ENCODE measurements at regions not wholly inside any gene's neighbourhood (a gene's known extent, or its start where the extent isn't known, plus 50 kb on each side); places are given as distances from the start of the nearest gene placed in this dataset.

- FAIRE-seq, result no peak
These were observed 298.1 kb downstream of the TGFB2 start for GRCh38 chr1:218643281-218643680.

- no peak for FAIRE-seq
These were observed 298.8 kb downstream of the TGFB2 start for GRCh38 chr1:218643926-218644325.

GRCh38 chr1:218646288-218646687 is 301.2 kb downstream of the TGFB2 start:
- FAIRE-seq, result no peak

- FAIRE-seq, result no peak
These were observed 311.3 kb downstream of the TGFB2 start for GRCh38 chr1:218656301-218657037.

GRCh38 chr1:218658269-218658668 is 313.1 kb downstream of the TGFB2 start:
- FAIRE-seq, result no peak

GRCh38 chr1:218658899-218659298 is 313.8 kb downstream of the TGFB2 start:
- FAIRE-seq, result no peak

- no peak for FAIRE-seq
These were observed 315.0 kb downstream of the TGFB2 start for GRCh38 chr1:218659911-218660677.

- FAIRE-seq, result no peak
These were observed 315.5 kb downstream of the TGFB2 start for GRCh38 chr1:218660678-218661053.

- FAIRE-seq, result no peak
These were observed 316.3 kb downstream of the TGFB2 start for GRCh38 chr1:218661411-218661810.

- no peak for FAIRE-seq
These were observed 319.4 kb downstream of the TGFB2 start for GRCh38 chr1:218664385-218665170.

- no peak for FAIRE-seq
These were observed 320.1 kb downstream of the TGFB2 start for GRCh38 chr1:218665221-218665620.

- no peak for FAIRE-seq
These were observed 321.1 kb downstream of the TGFB2 start for GRCh38 chr1:218666263-218666662.

GRCh38 chr1:218667781-218668516 is 322.8 kb downstream of the TGFB2 start:
- FAIRE-seq, result no peak

- FAIRE-seq, result no peak
These were observed 324.3 kb downstream of the TGFB2 start for GRCh38 chr1:218669431-218669830.

GRCh38 chr1:218670875-218671274 is 325.7 kb downstream of the TGFB2 start:
- no peak for FAIRE-seq

- no peak for FAIRE-seq
These were observed 326.4 kb downstream of the TGFB2 start for GRCh38 chr1:218671573-218671972.

GRCh38 chr1:218673170-218673569 is 328.0 kb downstream of the TGFB2 start:
- FAIRE-seq, result no peak

- FAIRE-seq, result no peak
These were observed 329.2 kb downstream of the TGFB2 start for GRCh38 chr1:218674280-218674773.

GRCh38 chr1:218677026-218677425 is 331.9 kb downstream of the TGFB2 start:
- no peak for FAIRE-seq

GRCh38 chr1:218679391-218679790 is 334.3 kb downstream of the TGFB2 start:
- FAIRE-seq, result no peak

- FAIRE-seq, result no peak
These were observed 335.0 kb downstream of the TGFB2 start for GRCh38 chr1:218679988-218680748.

- no peak for FAIRE-seq
These were observed 338.1 kb downstream of the TGFB2 start for GRCh38 chr1:218683242-218683641.
